ENCODE measurements at regions not wholly inside any gene's neighbourhood (a gene's known extent, or its start where the extent isn't known, plus 50 kb on each side); places are given as distances from the start of the nearest gene placed in this dataset.

DNA sequence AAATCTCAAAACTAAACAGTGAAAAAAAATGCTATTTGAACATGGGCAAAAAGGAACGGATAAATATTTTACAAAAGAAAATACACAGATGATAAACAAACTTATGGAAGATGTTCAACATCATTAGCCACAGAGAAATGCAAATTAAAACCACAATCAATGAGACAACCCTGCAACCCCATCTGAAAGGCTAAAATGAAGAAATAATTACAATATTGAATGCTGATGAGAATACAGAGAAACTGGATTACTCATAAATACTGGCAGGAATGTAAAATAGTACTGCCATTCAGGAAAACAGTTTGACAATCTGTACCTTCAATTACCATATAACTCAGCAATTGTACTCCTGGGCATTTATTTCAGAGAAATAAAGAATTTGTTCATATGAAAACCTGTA is 193.1 kb upstream of the UBE2E3 start:
- H3K56ac ChIP-seq (ENCODE audit: insufficient read length, low read depth, low read length) = no peak overlapping the region
- no peak overlapping the region for H3K23ac ChIP-seq (ENCODE audit: insufficient read length, low read depth, low read length)
- H4K91ac ChIP-seq (ENCODE audit: insufficient read length, low read depth, low read length) = no peak overlapping the region
- no peak for TF ChIP-seq CTCF (conservative IDR thresholded peaks at IDR 0.05)
- H2BK20ac ChIP-seq (ENCODE audit: low read depth, low read length, poor library complexity, severe bottlenecking) = no peak overlapping the region
- no peak overlapping the region for H4K8ac ChIP-seq (replicated peaks; ENCODE audit: insufficient read length, low read depth, low read length)
- H2BK120ac ChIP-seq (ENCODE audit: low read depth, low read length, poor library complexity, severe bottlenecking) = no peak overlapping the region
- H3K27me3 ChIP-seq (ENCODE audit: insufficient read depth, low read length) = no peaks in the 10 kb centered on the region
- H3K79me1 ChIP-seq (ENCODE audit: insufficient read depth, low read depth, low read length, poor library complexity, severe bottlenecking) = no peaks in the 10 kb centered on the region
- H2AK5ac ChIP-seq (ENCODE audit: insufficient read length, low read length) = no peak overlapping the region
- DNase-seq = no peak
- no peak overlapping the region for H2BK15ac ChIP-seq (ENCODE audit: low read depth, low read length)
- no peak overlapping the region for H3K4ac ChIP-seq (ENCODE audit: low read depth, low read length)
- H2AFZ ChIP-seq (ENCODE audit: low read length) = no peak overlapping the region
- no peaks in the 10 kb centered on the region for H3K9me3 ChIP-seq (ENCODE audit: control insufficient read depth, low read depth, low read length)
- no peaks in the 10 kb centered on the region for H3K79me2 ChIP-seq (ENCODE audit: insufficient read depth, low read length)
- H3K18ac ChIP-seq (ENCODE audit: insufficient read length, low read depth, low read length) = no peak overlapping the region
- Mint-ChIP-seq H3K27me3 (ENCODE audit: low read depth) (no peaks in the 10 kb centered on the region; the same call in 1 of the 2 replicates), H3K4me1 (peaks cover 7 to 10% of the 10 kb centered on the region in 2 experiments), H3K36me3 (ENCODE audit: insufficient read depth in 1 of 3, low read depth in 3 of 3) (no peaks in the 10 kb centered on the region), H3K27ac (no peak overlapping the region), H3K9me3 (0 out of 5 replicates have a peak, but pooled peaks cover 0 to 2% of the 10 kb centered on the region in 2 experiments), H3K4me3 (no peak overlapping the region)
- no peak overlapping the region for H3T11ph ChIP-seq (ENCODE audit: low read length)
- H4K5ac ChIP-seq (ENCODE audit: insufficient read length, low read depth, low read length) = no peak overlapping the region
- H2BK12ac ChIP-seq (ENCODE audit: insufficient read length, low read depth, low read length) = no peak overlapping the region
- no peaks in the 10 kb centered on the region for H3K4me1 ChIP-seq (ENCODE audit: insufficient read depth, low read length)
- no peak overlapping the region for H3K14ac ChIP-seq (ENCODE audit: insufficient read depth, low read length)
- no peak overlapping the region for H3K9ac ChIP-seq (ENCODE audit: extremely low read depth, insufficient read length, low read length)
- H2BK5ac ChIP-seq (ENCODE audit: insufficient read length, low read length) = no peak overlapping the region
- H3K23me2 ChIP-seq (ENCODE audit: insufficient read length, low read depth, low read length, poor library complexity, severe bottlenecking) = no peaks in the 10 kb centered on the region
- no CpG with 5 or more reads among the region's 1 CpG for WGBS (ENCODE audit: extremely low coverage, insufficient read length, low lambda C conversion rate)
- no peak overlapping the region for H3K27ac ChIP-seq (ENCODE audit: insufficient read length, low read depth, low read length)
- no peak overlapping the region for H3K4me2 ChIP-seq (ENCODE audit: insufficient read depth, insufficient read length, low read length)
- no peaks in the 10 kb centered on the region for H4K20me1 ChIP-seq (ENCODE audit: control insufficient read depth, insufficient read depth, insufficient read length)

Data from H9 (cell line).